RWPE1 (cell line): ENCODE measurements at regions not wholly inside any gene's neighbourhood (a gene's known extent, or its start where the extent isn't known, plus 50 kb on each side); places are given as distances from the start of the nearest gene placed in this dataset.

Experiments used
- CTCF ChIA-PET: fragments of 350-600 bp; sonication (Branson Sonifier 250); formaldehyde crosslinking; extraction: SDS; loops from one replicate; lab custom pipeline; 2021; lab: Yijun Ruan, JAX
- POLR2A ChIA-PET: fragments of 400-600 bp; formaldehyde crosslinking; extraction: SDS; loops from one replicate; lab custom pipeline; 2020; ENCODE audit warnings: antibody characterized with exemption; ENCODE audit not compliant: low non-redundant PET; lab: Yijun Ruan, JAX
- DNase-seq: peaks from one replicate; pipeline ENCODE4 v3.0.0; 2012; ENCODE audit warnings: low spot score
- H3K27ac ChIP-seq: fragments of 450-650 bp; 2 replicates; pipeline ENCODE4 v1.5.1; 2017
- CTCF ChIP-seq: fragments of 450-650 bp; conservative IDR thresholded peaks from 2 replicates; pipeline ENCODE4 v1.5.1; 2017; ENCODE audit warnings: low read depth, mild to moderate bottlenecking

GRCh38 chr1:43044572-43045361 is 86.1 kb upstream of the SLC2A1 start:
- no peak for TF ChIP-seq CTCF
- ChIA-PET CTCF (interaction anchor here (0.5 to 0.9 kb wide), 2 partner anchors 22 to 132 kb away, joined by 4 read pairs; no protein-coding TSS in a partner anchor), POLR2A (no interaction called here)
- no peak overlapping the region for H3K27ac ChIP-seq
- no peak for DNase-seq

GRCh38 chr1:43043695-43044094 is 85.0 kb upstream of the SLC2A1 start:
- no peak for TF ChIP-seq CTCF
- peak overlapping the region; percentile 56 for H3K27ac ChIP-seq
- ChIA-PET POLR2A (no interaction called here), CTCF (no interaction called here)
- no peak for DNase-seq

GRCh38 chr1:43042773-43043457 is 84.2 kb upstream of the SLC2A1 start:
- ChIA-PET POLR2A (no interaction called here), CTCF (no interaction called here)
- no peak for TF ChIP-seq CTCF
- no peak overlapping the region; the same call in 1 of the 2 replicates for H3K27ac ChIP-seq
- no peak for DNase-seq

GRCh38 chr1:43042127-43042526 is 83.5 kb upstream of the SLC2A1 start:
- POLR2A ChIA-PET = no interaction called here

GRCh38 chr1:43041591-43041990 is 82.9 kb upstream of the SLC2A1 start:
- no peak for DNase-seq
- no peak overlapping the region for H3K27ac ChIP-seq
- ChIA-PET CTCF (interaction anchor here (0.7 kb wide), 2 partner anchors 60 to 117 kb away, joined by 3 to 4 read pairs; no protein-coding TSS in a partner anchor), POLR2A (no interaction called here)
- no peak for TF ChIP-seq CTCF

More at GRCh38 chr1:43042127-43042526, 83.5 kb upstream of the SLC2A1 start:
- no peak overlapping the region for H3K27ac ChIP-seq
- CTCF ChIA-PET = interaction anchor here (0.7 kb wide), 1 partner anchor 60 kb away, joined by 3 read pairs; no protein-coding TSS in a partner anchor
- TF ChIP-seq CTCF = no peak
- DNase-seq = no peak

- TF ChIP-seq CTCF = no peak
- no peak overlapping the region for H3K27ac ChIP-seq
- CTCF ChIA-PET = interaction anchor here (0.7 to 1.5 kb wide), 2 partner anchors 9 to 23 kb away, joined by 3 to 4 read pairs; no protein-coding TSS in a partner anchor
- no peak for DNase-seq
- POLR2A ChIA-PET = no interaction called here
Observed at GRCh38 chr1:43039228-43040055, 80.8 kb upstream of the SLC2A1 start.
